HG03565 (cell line): ENCODE measurements at regions not wholly inside any gene's neighbourhood (a gene's known extent, or its start where the extent isn't known, plus 50 kb on each side); places are given as distances from the start of the nearest gene placed in this dataset.
"Not testable (repeated sequence)": the region's sequence is repeated elsewhere in the genome, so short reads cannot be mapped to it uniquely, and the experiment has no call there.

ENCODE experiments used
- ATAC-seq: cut with Tn5 transposase; IDR thresholded peaks from one replicate; pipeline ENCODE4 v1.9.1; 2021; ENCODE audit warnings: mild to moderate bottlenecking, moderate library complexity; ENCODE audit not compliant: unreplicated experiment

DNA sequence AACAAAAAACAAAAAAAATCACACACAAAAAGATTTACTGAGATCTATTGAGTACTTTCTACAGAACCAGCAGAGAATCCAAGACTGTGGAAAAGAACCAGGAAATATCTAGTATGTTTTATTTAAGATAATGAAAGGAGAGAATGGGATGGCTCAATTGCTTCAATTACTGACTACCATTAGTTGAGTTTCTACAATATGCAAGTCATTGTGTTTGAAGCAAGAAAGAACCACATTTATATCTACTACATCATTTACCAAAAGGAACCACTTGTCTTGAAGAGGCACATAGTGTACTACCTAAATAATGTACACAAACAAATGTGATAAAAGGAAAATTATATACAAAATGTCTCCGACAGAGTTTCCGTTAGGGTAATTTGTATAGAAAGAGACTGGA, 325.9 kb upstream of the TNC start:
- no peak for ATAC-seq

GRCh38 chr9:115444959-115445358, 327.0 kb upstream of the TNC start:
- no peak for ATAC-seq

- no peak for ATAC-seq
Observed at GRCh38 chr9:115445655-115446054, 327.7 kb upstream of the TNC start.

DNA sequence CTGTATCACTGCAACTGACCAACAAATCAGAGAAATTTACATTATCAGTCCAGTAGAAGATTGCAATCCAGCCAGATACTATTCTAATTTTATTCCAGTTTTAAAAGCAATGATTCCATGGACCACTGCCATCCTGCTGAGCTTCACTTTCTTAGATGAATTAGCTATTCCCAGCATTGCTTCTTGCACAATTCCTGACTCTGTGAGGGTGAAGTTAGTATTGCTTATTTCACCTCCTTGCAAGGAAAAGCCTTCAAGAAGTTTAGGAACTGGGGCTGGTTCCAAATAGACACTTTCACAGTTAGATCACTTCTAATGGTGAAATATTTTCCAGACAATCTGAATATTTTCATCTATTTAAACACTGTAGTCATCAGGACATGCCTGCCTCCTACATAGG, 338.6 kb upstream of the TNC start:
- no peak for ATAC-seq

DNA sequence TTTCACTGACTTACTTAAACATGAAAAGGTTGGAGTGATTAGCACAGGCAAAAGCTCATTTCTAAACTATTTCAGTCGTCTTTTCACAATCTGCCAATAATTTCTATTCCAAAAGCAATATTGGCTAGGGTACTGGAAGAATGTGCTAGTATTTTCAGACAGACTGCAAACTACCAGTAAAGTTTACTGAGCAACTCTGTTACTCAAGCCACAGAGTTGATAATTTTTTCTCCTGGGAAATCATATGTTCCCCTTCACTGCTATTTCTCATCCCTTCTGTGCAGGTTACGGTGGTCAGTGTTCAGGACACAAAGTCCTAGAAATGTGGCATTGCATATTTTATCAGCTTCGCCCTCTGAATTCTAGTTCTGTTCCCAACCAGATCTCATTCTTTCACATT, 343.3 kb upstream of the TNC start:
- no peak for ATAC-seq

DNA sequence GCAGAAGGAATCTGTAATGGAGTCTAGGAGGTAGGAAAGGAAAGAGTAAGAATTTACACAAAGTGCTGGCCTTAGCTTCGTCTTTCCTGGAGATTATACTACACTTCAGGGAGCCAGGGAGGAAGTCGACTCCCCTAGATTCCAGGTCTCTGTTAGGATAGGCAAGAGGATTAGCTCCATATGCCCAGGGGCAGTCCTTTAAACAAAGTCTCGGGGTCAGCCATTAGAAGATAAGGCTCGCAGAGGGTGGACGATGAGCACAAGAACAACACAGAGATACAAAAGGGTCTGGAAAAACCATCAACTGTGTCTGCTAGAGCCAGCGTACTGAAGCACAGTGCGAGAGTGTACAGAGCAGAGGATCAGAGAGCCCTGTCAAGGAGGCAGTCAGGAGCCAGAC, 344.7 kb upstream of the TNC start:
- ATAC-seq: no peak

- no peak for ATAC-seq
Observed at GRCh38 chr9:115466756-115467155, 348.8 kb upstream of the TNC start.

DNA sequence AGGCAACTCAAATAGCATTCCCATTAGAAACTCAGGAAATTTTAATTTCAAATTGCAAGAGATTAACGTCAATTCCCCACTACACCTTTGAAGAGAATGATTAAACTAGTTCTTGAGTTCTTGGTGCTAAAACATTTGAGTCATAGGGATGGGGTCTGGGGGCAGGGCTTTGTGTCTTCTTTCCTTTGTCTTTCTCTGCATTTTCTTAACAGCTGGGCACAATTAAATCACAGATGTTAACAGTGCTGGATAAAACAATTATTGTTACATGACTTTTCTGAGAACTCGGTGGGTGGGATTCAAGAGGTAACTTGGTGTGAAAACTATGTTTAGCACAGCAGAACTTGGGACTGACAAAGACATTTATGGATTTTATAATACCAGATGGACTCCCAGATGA, 351.9 kb upstream of the TNC start:
- ATAC-seq: no peak

DNA sequence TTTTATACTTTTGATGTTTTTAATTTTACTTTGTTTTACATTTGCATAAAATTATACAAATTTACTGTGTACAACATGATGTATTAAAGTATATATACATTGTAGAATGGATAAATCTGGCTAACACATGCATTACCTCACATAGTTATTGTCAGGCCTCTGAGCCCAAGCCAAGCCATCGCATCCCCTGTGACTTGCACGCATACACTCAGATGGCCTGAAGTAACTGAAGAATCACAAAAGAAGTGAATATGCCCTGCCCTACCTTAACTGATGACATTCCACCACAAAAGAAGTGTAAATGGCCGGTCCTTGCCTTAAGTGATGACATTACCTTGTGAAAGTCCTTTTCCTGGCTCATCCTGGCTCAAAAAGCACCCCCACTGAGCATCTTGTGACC, 355.1 kb upstream of the TNC start:
- ATAC-seq: not testable (repeated sequence)

DNA sequence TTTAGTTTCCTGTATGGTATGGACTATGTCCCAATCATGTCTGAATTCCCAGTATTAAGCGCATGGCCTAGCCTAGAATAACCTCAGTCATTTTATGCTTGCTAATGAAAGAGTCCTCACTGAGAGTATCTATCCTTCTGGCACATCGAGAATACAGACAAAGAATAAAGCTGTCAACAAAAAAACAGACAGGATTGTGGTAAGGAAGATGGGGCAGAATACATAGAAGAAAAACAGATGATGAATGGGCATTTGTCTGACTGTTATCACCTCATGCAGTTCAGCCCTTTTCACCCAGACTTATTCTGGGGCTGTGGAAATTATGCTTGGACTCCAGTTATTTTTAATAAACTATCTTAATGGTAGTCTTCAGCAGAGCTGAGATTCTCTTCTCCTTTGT, 363.8 kb upstream of the TNC start:
- no peak for ATAC-seq

GRCh38 chr9:115482747-115483146, 364.8 kb upstream of the TNC start:
- no peak for ATAC-seq

DNA sequence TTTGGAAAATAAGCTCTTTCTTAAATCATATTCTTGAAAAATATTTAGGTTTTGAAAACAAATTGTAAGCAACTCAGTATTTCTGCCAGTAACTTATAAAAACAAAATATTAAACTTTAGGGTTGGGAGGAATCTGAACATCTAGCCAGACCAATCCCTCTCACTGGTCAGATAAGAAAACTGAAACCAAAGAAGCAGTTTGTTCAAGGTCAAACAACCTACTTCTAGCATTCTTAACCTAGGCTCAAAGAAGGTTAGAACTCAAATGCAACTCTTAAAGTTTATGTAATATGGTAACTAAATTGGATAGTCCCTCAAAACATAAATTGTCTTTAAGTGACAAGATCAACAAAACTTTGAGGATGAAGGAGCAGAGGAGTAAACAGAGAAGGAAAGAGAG, 374.9 kb upstream of the TNC start:
- ATAC-seq: no peak

- no peak for ATAC-seq
Observed at GRCh38 chr9:115494393-115494792, 376.4 kb upstream of the TNC start.

DNA sequence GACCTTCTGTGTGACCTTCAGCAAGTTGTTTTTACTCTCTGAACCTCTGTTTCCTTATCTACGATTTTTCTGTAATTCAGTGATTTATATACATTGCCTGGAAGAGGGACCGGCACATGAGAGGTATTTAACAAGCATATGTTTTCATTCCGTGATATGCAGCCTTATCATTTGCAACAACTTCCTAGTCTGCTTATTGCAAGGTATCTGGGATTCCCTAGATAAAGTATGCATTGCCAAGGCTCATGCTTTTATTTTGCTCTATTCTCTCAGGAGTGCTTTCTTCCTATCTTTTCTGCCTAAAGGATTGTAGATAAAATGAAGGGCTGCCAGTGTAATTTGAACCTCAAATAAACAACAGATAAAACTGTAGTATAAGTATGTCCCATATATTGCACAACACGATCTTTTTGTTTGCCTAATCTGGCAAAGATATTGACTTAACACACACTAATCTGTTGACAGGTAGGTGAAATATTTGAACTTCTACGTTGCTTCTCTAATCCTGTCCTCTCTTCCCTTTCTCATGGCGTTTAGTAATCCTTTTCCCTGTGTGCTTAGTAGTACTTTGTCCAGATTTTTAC, 377.2 kb upstream of the TNC start:
- ATAC-seq: no peak

DNA sequence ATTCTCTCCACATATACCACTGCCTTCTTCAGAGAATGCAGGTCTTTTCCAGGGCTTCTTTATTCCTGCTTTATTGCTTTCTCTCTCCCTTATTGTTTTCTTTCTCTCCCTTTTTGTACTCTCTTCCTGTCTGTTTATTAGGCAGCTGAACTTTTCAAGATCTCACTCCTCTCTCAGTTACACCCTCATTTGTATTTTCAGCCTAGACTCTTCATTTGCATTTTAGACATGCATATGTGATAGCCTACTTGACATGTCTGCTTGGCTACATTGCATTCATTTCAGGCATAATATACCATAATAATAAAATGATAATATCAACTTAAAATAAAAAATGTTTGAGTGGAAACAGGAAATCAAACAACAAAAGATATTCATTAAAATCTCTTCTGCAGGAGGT, 377.9 kb upstream of the TNC start:
- ATAC-seq: no peak

GRCh38 chr9:115498303-115498702, 380.3 kb upstream of the TNC start:
- ATAC-seq: no peak

- no peak for ATAC-seq
Observed at GRCh38 chr9:115507148-115507547, 389.2 kb upstream of the TNC start.

GRCh38 chr9:115513148-115513547, 395.2 kb upstream of the TNC start:
- no peak for ATAC-seq

- ATAC-seq: no peak
Observed at GRCh38 chr9:115514454-115514853, 396.5 kb upstream of the TNC start.

GRCh38 chr9:115517335-115518075, 399.5 kb upstream of the TNC start:
- no peak for ATAC-seq

GRCh38 chr9:115520646-115521045, 402.7 kb upstream of the TNC start:
- no peak for ATAC-seq

- ATAC-seq: no peak
Observed at GRCh38 chr9:115522912-115523311, 405.0 kb upstream of the TNC start.
